OCI-LY1 (cell line): ENCODE measurements at regions not wholly inside any gene's neighbourhood (a gene's known extent, or its start where the extent isn't known, plus 50 kb on each side); places are given as distances from the start of the nearest gene placed in this dataset.

Experiments
- H2AFZ ChIP-seq: fragments of 200-600 bp; sonication (generic), shearing (Covaris generic); 2 replicates; pipeline ENCODE4 v1.6.0; 2014; ENCODE audit warnings: antibody characterized with exemption, mild to moderate bottlenecking, low read length
- H3F3A ChIP-seq: fragments of 200-600 bp; sonication (generic), shearing (Covaris generic); 2 replicates; pipeline ENCODE4 v1.6.0; 2014; ENCODE audit warnings: mild to moderate bottlenecking, antibody characterized with exemption, low read length, moderate library complexity; ENCODE audit not compliant: insufficient read depth
- H3K27ac ChIP-seq: fragments of 200-600 bp; sonication (generic); 2 replicates; pipeline ENCODE4 v1.5.1; 2014; ENCODE audit warnings: low read length, mixed run types, mild to moderate bottlenecking, low read depth; ENCODE audit not compliant: poor library complexity, severe bottlenecking
- H3K27me3 ChIP-seq: fragments of 200-600 bp; sonication (generic); 2 replicates; pipeline ENCODE4 v1.6.0; 2014; ENCODE audit warnings: antibody characterized with exemption, mild to moderate bottlenecking, low read length, moderate library complexity; ENCODE audit not compliant: insufficient read depth
- H3K36me3 ChIP-seq: fragments of 200-600 bp; sonication (generic); 2 replicates; pipeline ENCODE4 v1.6.1; 2014; ENCODE audit warnings: mild to moderate bottlenecking, antibody characterized with exemption, low read length, moderate library complexity, mixed read lengths; ENCODE audit not compliant: insufficient read depth
- H3K4me1 ChIP-seq: fragments of 200-600 bp; sonication (generic); 2 replicates; pipeline ENCODE4 v1.5.1; 2014; ENCODE audit warnings: mild to moderate bottlenecking, low read length, moderate library complexity; ENCODE audit not compliant: insufficient read depth, severe bottlenecking
- H3K4me2 ChIP-seq: fragments of 200-600 bp; sonication (generic), shearing (Covaris generic); 2 replicates; pipeline ENCODE4 v1.6.1; 2014; ENCODE audit warnings: low read length
- H3K4me3 ChIP-seq: fragments of 200-600 bp; sonication (generic); 2 replicates; pipeline ENCODE4 v1.5.1; 2014; ENCODE audit warnings: low read length, low read depth, mild to moderate bottlenecking, mixed read lengths; ENCODE audit not compliant: poor library complexity, severe bottlenecking
- H3K79me2 ChIP-seq: fragments of 200-600 bp; shearing (Covaris generic); 2 replicates; pipeline ENCODE4 v1.6.1; 2016; ENCODE audit warnings: mixed run types, low read length, mixed read lengths; ENCODE audit not compliant: insufficient read depth
- H3K9ac ChIP-seq: fragments of 200-600 bp; sonication (generic), shearing (Covaris generic); 2 replicates; pipeline ENCODE4 v1.6.1; 2014; ENCODE audit warnings: mild to moderate bottlenecking, low read length, mixed read lengths
- H3K9me2 ChIP-seq: fragments of 200-600 bp; sonication (generic), shearing (Covaris generic); 2 replicates; pipeline ENCODE4 v1.6.1; 2014; ENCODE audit warnings: low read depth, mild to moderate bottlenecking, low read length, mixed read lengths
- H3K9me3 ChIP-seq: fragments of 200-600 bp; shearing (Covaris generic); 2 replicates; pipeline ENCODE4 v1.6.1; 2014; ENCODE audit warnings: low read length, mixed read lengths
- H4K20me1 ChIP-seq: fragments of 200-600 bp; sonication (generic), shearing (Covaris generic); 2 replicates; pipeline ENCODE4 v1.6.0; 2016; ENCODE audit warnings: mild to moderate bottlenecking, low read length; ENCODE audit not compliant: insufficient read depth
- CTCF ChIP-seq: fragments of 200-600 bp; sonication (generic), shearing (Covaris generic); IDR thresholded peaks from 2 replicates; pipeline ENCODE4 v1.5.1; 2017; ENCODE audit warnings: mild to moderate bottlenecking, antibody characterized with exemption, low read length, moderate library complexity, mixed read lengths
- EZH2 ChIP-seq: fragments of 200-600 bp; sonication (generic), shearing (Covaris generic); IDR thresholded peaks from 2 replicates; pipeline ENCODE4 v1.8.0; 2017; ENCODE audit warnings: borderline replicate concordance, mixed run types, mild to moderate bottlenecking, antibody characterized with exemption, low read length, moderate library complexity, mixed read lengths

GRCh38 chr2:176482107-176482506, 212.9 kb downstream of the MTX2 start:
- no peak overlapping the region for H2AFZ ChIP-seq
- H3K27me3 ChIP-seq = no peaks in the 10 kb centered on the region
- no peak overlapping the region for H3K4me3 ChIP-seq
- no peaks in the 10 kb centered on the region for H3K9me3 ChIP-seq
- H3F3A ChIP-seq = no peaks in the 10 kb centered on the region
- no peak for TF ChIP-seq CTCF
- no peak for TF ChIP-seq EZH2
- H4K20me1 ChIP-seq = no peaks in the 10 kb centered on the region
- H3K9me2 ChIP-seq = no peaks in the 10 kb centered on the region
- no peaks in the 10 kb centered on the region for H3K36me3 ChIP-seq
- H3K27ac ChIP-seq = no peak overlapping the region
- H3K9ac ChIP-seq = no peak overlapping the region
- no peaks in the 10 kb centered on the region for H3K79me2 ChIP-seq
- H3K4me2 ChIP-seq = no peak overlapping the region
- H3K4me1 ChIP-seq = no peaks in the 10 kb centered on the region

GRCh38 chr2:176483476-176483875, 214.2 kb downstream of the MTX2 start:
- Histone ChIP-seq H3K27ac (no peak overlapping the region), H3K9me3 (no peaks in the 10 kb centered on the region), H2AFZ (no peak overlapping the region), H4K20me1 (no peaks in the 10 kb centered on the region), H3F3A (no peaks in the 10 kb centered on the region), H3K79me2 (no peaks in the 10 kb centered on the region), H3K4me2 (no peak overlapping the region), H3K4me3 (no peak overlapping the region), H3K36me3 (no peaks in the 10 kb centered on the region), H3K27me3 (no peaks in the 10 kb centered on the region), H3K9me2 (no peaks in the 10 kb centered on the region), H3K4me1 (no peaks in the 10 kb centered on the region), H3K9ac (no peak overlapping the region)
- TF ChIP-seq EZH2 = no peak
- no peak for TF ChIP-seq CTCF

GRCh38 chr2:176483901-176484568, 214.8 kb downstream of the MTX2 start:
- Histone ChIP-seq H3K36me3 (no peaks in the 10 kb centered on the region), H3K9ac (no peak overlapping the region), H3K4me3 (no peak overlapping the region), H3K27ac (no peak overlapping the region), H3K4me1 (peaks cover 2% of the 10 kb centered on the region), H2AFZ (no peak overlapping the region), H3F3A (no peaks in the 10 kb centered on the region), H3K9me3 (no peaks in the 10 kb centered on the region), H3K4me2 (no peak overlapping the region), H4K20me1 (no peaks in the 10 kb centered on the region), H3K27me3 (no peaks in the 10 kb centered on the region), H3K79me2 (no peaks in the 10 kb centered on the region), H3K9me2 (no peaks in the 10 kb centered on the region)
- TF ChIP-seq CTCF (no peak), EZH2 (no peak)
